ENCODE measurements at regions not wholly inside any gene's neighbourhood (a gene's known extent, or its start where the extent isn't known, plus 50 kb on each side); places are given as distances from the start of the nearest gene placed in this dataset.
A peak's percentile ranks its signal among the peaks of the same experiment; 100 is the strongest.
"Not testable (repeated sequence)": the region's sequence is repeated elsewhere in the genome, so short reads cannot be mapped to it uniquely, and the experiment has no call there.

DNA sequence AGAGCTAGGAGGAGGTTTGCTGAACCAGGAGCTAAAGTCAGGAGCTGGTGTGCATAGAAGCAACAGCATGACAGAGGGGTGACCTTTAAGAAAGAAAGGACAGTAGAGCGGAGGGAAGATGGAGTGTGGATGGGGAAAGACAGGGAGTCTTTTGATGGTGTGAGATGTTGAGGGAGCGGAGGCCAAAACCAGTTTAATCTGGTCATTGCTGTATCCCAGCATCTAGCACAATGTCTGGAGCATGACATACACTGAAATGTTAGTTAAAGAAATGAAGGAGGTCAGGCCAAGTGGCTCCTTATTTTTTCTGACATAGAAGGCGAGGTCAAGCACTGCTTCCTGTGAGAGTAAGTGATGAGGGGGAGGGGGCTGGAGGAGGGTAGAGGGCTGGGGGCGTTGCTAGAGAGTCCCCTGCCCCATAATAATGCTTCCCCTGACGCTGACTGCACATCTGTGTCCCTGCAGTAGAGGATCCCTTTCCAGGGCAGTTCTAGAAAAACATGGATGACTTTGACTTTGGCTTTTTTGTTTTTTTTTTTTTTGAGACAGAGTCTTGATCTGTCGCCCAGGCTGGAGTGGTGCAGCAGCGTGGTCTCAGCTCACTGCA is 70.2 kb downstream of the ZNF467 start:
- no peak for TF ChIP-seq CTCF (conservative IDR thresholded peaks at IDR 0.05; ENCODE audit: low read length)
- no peak overlapping the region for H3K4me3 ChIP-seq (ENCODE audit: low read length)
- DNase-seq (ENCODE audit: low read depth): no peak

- no peak for TF ChIP-seq CTCF (conservative IDR thresholded peaks at IDR 0.05; ENCODE audit: low read length)
- no peak overlapping the region for H3K4me3 ChIP-seq (ENCODE audit: low read length)
- no peak for DNase-seq (ENCODE audit: low read depth)
Observed at GRCh38 chr7:149701495-149702240, 71.7 kb downstream of the ZNF467 start.

DNA sequence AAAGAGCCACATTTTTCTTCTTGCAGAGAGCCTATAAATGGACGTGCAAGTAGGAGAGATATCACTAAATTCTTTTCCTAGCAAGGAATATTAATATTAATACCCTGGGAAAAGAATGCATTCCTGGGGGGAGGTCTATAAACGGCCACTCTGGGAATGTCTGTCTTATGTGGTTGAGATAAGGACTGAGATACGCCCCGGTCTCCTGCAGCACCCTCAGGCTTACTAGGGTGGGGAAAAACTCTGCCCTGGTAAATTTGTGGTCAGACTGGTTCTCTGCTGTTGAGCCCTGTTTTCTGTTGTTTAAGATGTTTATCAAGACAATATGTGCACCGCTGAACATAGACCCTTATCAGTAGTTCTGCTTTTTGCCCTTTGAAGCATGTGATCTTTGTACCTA is 75.6 kb downstream of the ZNF467 start:
- not testable (repeated sequence) for DNase-seq (ENCODE audit: low read depth); H3K4me3 ChIP-seq (ENCODE audit: low read length)

GRCh38 chr7:149696280-149696679 is 77.1 kb downstream of the ZNF467 start:
- no peak for TF ChIP-seq CTCF (conservative IDR thresholded peaks at IDR 0.05; ENCODE audit: low read length)
- no peak for DNase-seq (ENCODE audit: low read depth)
- H3K4me3 ChIP-seq (ENCODE audit: low read length): no peak overlapping the region

GRCh38 chr7:149692557-149692982 is 80.8 kb downstream of the ZNF467 start:
- H3K4me3 ChIP-seq (ENCODE audit: low read length): peak overlapping the region; percentile 30
- TF ChIP-seq CTCF (conservative IDR thresholded peaks at IDR 0.05; ENCODE audit: low read length): no peak
- no peak for DNase-seq (ENCODE audit: low read depth)

DNA sequence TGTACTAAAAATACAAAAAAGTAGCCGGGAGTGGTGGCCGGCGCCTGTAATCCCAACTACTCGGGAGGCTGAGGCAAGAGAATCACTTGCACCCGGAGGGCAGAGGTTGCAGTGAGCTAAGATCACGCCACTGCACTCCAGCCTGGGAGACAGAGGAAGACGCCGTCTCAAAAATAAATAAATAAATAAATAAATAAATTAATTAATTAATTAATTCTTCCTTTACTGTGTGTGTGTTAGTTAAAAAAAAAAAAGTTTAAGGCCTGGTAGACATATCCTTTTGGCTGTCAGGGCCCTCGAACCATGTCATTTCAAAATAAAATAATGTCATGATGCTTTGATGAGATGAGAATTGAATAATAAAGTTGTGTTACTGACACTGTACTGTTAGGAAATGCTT is 81.3 kb downstream of the ZNF467 start:
- no peak for DNase-seq (ENCODE audit: low read depth)
- H3K4me3 ChIP-seq (ENCODE audit: low read length): no peak overlapping the region; the same call in 1 of the 2 replicates
- TF ChIP-seq CTCF (conservative IDR thresholded peaks at IDR 0.05; ENCODE audit: low read length): no peak

DNA sequence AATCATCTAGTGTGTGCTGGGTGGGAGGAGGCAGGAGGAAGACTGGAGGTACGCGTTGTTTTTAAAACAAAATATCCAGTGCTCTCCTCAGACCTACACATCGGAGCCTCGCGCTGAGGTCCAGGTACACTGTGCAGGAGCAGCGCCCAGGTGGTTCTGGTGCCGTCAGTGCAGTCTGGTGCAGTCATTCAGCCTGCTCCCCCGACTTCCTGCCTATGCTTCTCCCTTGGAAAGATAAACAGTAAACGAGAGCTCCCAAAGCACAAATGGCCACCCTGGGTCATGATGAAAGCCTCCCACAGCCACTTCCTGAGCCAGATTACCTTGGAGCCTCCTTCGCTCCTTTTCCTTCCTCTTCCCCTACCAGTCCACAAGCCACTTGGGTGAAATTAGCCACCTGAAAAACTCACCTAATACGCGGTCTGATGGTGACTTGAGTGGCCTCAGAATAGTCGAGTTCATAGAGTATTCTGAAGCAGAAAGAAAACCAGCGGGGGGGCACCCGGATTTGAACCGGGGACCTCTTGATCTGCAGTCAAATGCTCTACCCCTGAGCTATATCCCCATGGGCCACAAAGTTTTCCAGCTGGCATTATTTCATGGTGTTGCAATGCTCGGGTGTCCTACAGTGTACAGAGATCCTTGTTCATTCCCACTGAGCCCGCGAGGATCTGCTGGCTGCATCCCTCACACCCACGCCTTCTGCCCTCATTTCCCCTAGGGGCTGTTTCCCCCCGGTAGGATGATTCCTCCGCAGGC is 82.5 kb downstream of the ZNF467 start:
- peak; percentile 90 for DNase-seq (ENCODE audit: low read depth)
- H3K4me3 ChIP-seq (ENCODE audit: low read length): no peak overlapping the region
- no peak for TF ChIP-seq CTCF (conservative IDR thresholded peaks at IDR 0.05; ENCODE audit: low read length)

Measured in AG10803 (cell line).